ENCODE measurements at regions not wholly inside any gene's neighbourhood (a gene's known extent, or its start where the extent isn't known, plus 50 kb on each side); places are given as distances from the start of the nearest gene placed in this dataset.

GRCh38 chr1:50268049-50268448, 155.2 kb downstream of the DMRTA2 start:
- ChIA-PET CTCF (no interaction called here), POLR2A (interaction anchor here (0.7 kb wide), 1 partner anchor 95 kb away, joined by 4 read pairs; no protein-coding TSS in a partner anchor)
- Mint-ChIP-seq H3K4me3 (no peak overlapping the region), H3K27ac (no peak overlapping the region), H3K4me1 (no peaks in the 10 kb centered on the region), H3K36me3 (ENCODE audit: low read depth) (no peaks in the 10 kb centered on the region), H3K27me3 (peaks cover 8% of the 10 kb centered on the region), H3K9me3 (no peaks in the 10 kb centered on the region)
- ATAC-seq (ENCODE audit: low read depth) (no peak), DNase-seq (no peak)
- no peak for TF ChIP-seq CTCF (IDR thresholded peaks at IDR 0.05)
- intact Hi-C loops (cut with micrococcal nuclease), result no loop called here

GRCh38 chr1:50266509-50266908, 156.7 kb downstream of the DMRTA2 start:
- peaks cover 5% of the 10 kb centered on the region for H3K27me3 Mint-ChIP-seq
- intact Hi-C loops (cut with micrococcal nuclease), result no loop called here
- H3K4me3 Mint-ChIP-seq, result no peak overlapping the region
- CTCF ChIA-PET, result no interaction called here
- POLR2A ChIA-PET, result no interaction called here
- H3K9me3 Mint-ChIP-seq, result no peaks in the 10 kb centered on the region
- no peaks in the 10 kb centered on the region for H3K4me1 Mint-ChIP-seq
- H3K27ac Mint-ChIP-seq, result no peak overlapping the region
- DNase-seq, result no peak
- no peak for TF ChIP-seq CTCF (IDR thresholded peaks at IDR 0.05)
- no peak for ATAC-seq (ENCODE audit: low read depth)
- no peaks in the 10 kb centered on the region for H3K36me3 Mint-ChIP-seq (ENCODE audit: low read depth)

GRCh38 chr1:50265790-50266314, 157.1 kb downstream of the ELAVL4 start:
- no peak for TF ChIP-seq CTCF (IDR thresholded peaks at IDR 0.05)
- Mint-ChIP-seq H3K9me3 (no peaks in the 10 kb centered on the region), H3K27me3 (peaks cover 5% of the 10 kb centered on the region), H3K4me3 (no peak overlapping the region), H3K27ac (no peak overlapping the region), H3K36me3 (ENCODE audit: low read depth) (no peaks in the 10 kb centered on the region), H3K4me1 (no peaks in the 10 kb centered on the region)
- ChIA-PET CTCF (no interaction called here), POLR2A (no interaction called here)
- ATAC-seq (ENCODE audit: low read depth), result no peak
- no peak for DNase-seq
- intact Hi-C loops (cut with micrococcal nuclease), result no loop called here

- ChIA-PET POLR2A (no interaction called here), CTCF (no interaction called here)
- H3K4me3 Mint-ChIP-seq, result no peak overlapping the region
- no peak for TF ChIP-seq CTCF (IDR thresholded peaks at IDR 0.05)
- DNase-seq (no peak), ATAC-seq (ENCODE audit: low read depth) (no peak)
- H3K27ac Mint-ChIP-seq, result no peak overlapping the region
- H3K4me1 Mint-ChIP-seq, result no peaks in the 10 kb centered on the region
- H3K36me3 Mint-ChIP-seq (ENCODE audit: low read depth), result no peaks in the 10 kb centered on the region
- peaks cover 5% of the 10 kb centered on the region for H3K27me3 Mint-ChIP-seq
- intact Hi-C loops (cut with micrococcal nuclease), result no loop called here
- no peaks in the 10 kb centered on the region for H3K9me3 Mint-ChIP-seq
Observed at GRCh38 chr1:50264590-50264989, 155.9 kb downstream of the ELAVL4 start.

GRCh38 chr1:50262436-50262835, 153.7 kb downstream of the ELAVL4 start:
- Mint-ChIP-seq H3K9me3 (no peaks in the 10 kb centered on the region), H3K36me3 (ENCODE audit: low read depth) (no peaks in the 10 kb centered on the region), H3K4me3 (no peak overlapping the region), H3K4me1 (no peaks in the 10 kb centered on the region), H3K27me3 (peaks cover 9% of the 10 kb centered on the region), H3K27ac (no peak overlapping the region)
- ATAC-seq (ENCODE audit: low read depth) (no peak), DNase-seq (no peak)
- ChIA-PET CTCF (no interaction called here), POLR2A (no interaction called here)
- TF ChIP-seq CTCF (IDR thresholded peaks at IDR 0.05), result no peak
- intact Hi-C loops (cut with micrococcal nuclease), result no loop called here
